ENCODE measurements at regions not wholly inside any gene's neighbourhood (a gene's known extent, or its start where the extent isn't known, plus 50 kb on each side); places are given as distances from the start of the nearest gene placed in this dataset.

DNA sequence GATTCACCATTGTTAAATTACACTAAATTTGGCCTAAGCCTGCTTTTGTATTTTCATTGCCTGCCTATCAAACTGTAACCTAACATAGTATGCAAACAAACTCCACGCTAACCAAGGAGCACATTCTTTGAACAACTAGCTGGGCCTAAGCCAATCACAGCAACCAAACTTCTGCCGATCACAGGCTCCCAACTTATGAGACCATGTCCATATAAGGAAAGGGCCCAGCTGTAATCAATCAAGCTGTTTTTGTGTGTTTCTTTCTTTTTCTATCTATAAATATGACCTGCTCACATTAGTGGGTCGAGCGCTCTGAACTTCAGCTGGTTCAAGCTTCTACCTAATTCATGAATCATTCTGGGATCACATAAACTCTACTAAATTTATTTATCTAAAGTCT lies 473.6 kb downstream of the SI start (continued):
- TF ChIP-seq KLF16 (tag by site-specific recombination; IDR thresholded peaks at IDR 0.05) = no peak
- no peak for TF ChIP-seq ZNF16 (tag by site-specific recombination; IDR thresholded peaks at IDR 0.05; ENCODE audit: low read depth)
- TF ChIP-seq, protein P1, sequence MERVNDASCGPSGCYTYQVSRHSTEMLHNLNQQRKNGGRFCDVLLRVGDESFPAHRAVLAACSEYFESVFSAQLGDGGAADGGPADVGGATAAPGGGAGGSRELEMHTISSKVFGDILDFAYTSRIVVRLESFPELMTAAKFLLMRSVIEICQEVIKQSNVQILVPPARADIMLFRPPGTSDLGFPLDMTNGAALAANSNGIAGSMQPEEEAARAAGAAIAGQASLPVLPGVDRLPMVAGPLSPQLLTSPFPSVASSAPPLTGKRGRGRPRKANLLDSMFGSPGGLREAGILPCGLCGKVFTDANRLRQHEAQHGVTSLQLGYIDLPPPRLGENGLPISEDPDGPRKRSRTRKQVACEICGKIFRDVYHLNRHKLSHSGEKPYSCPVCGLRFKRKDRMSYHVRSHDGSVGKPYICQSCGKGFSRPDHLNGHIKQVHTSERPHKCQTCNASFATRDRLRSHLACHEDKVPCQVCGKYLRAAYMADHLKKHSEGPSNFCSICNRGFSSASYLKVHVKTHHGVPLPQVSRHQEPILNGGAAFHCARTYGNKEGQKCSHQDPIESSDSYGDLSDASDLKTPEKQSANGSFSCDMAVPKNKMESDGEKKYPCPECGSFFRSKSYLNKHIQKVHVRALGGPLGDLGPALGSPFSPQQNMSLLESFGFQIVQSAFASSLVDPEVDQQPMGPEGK (tag by site-specific recombination; IDR thresholded peaks at IDR 0.05) = no peak
- no peak for TF ChIP-seq ZNF560 (tag by site-specific recombination; IDR thresholded peaks at IDR 0.05; ENCODE audit: borderline replicate concordance)

DNA sequence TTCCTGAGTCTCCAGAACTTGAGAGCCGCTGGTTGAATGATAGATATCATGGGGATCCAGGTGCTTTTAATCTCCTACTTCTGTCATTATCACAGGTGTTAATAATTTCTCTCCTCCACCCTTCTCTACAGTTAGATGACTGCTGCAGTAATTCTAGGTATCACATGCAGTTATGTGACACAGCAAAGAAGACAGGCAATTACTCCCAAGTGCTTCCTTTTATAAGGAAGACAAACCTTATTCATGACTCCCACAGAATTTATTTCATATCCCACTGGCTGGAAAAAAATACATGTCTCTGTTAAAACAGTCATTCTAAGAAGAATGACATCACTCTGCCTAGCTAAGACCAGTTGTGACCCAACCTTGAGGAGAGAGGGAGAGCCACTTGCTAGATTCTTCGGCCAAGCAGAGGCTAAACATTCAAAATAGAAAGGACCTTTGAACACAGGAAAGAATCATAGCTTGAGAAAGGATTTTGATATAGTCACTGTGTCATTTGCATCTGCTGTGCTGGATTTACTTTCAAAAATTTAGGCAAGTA lies 500.6 kb downstream of the SI start:
- Histone ChIP-seq H3K27ac (ENCODE audit: extremely low read depth, low read depth, low read length) (no peak overlapping the region), H3K9me3 (ENCODE audit: control insufficient read depth, insufficient read depth, low read depth, low read length) (no peaks in the 10 kb centered on the region), H3K4me1 (ENCODE audit: control insufficient read depth, insufficient read depth, low read length) (no peaks in the 10 kb centered on the region), H3K36me3 (ENCODE audit: control insufficient read depth in 2 of 2, insufficient read depth in 1 of 2, low read length in 2 of 2) (no peaks in the 10 kb centered on the region), H3K4me3 (ENCODE audit: low read depth, low read length) (no peak overlapping the region)
- CTCF ChIA-PET = no interaction called here
- TF ChIP-seq ZNF274 (IDR thresholded peaks at IDR 0.05; ENCODE audit: low read length) (no peak), ZNF274 (tag by site-specific recombination; IDR thresholded peaks at IDR 0.05; ENCODE audit: borderline replicate concordance) (no peak), ZNF585B (tag by site-specific recombination; IDR thresholded peaks at IDR 0.05) (no peak), ZNF114 (tag by site-specific recombination; IDR thresholded peaks at IDR 0.05) (no peak), ZNF335 (tag by site-specific recombination; conservative IDR thresholded peaks at IDR 0.05) (no peak), ZNF510 (tag by site-specific recombination; IDR thresholded peaks at IDR 0.05; ENCODE audit: insufficient replicate concordance) (no peak), ZNF214 (tag by site-specific recombination; IDR thresholded peaks at IDR 0.05; ENCODE audit: borderline replicate concordance) (no peak), ZNF354C (tag by site-specific recombination; IDR thresholded peaks at IDR 0.05; ENCODE audit: borderline replicate concordance, low read depth) (no peak), ZNF514 (tag by site-specific recombination; IDR thresholded peaks at IDR 0.05) (no peak), ZNF785 (tag by site-specific recombination; IDR thresholded peaks at IDR 0.05) (no peak), ZNF670 (tag by site-specific recombination; IDR thresholded peaks at IDR 0.05; ENCODE audit: low read depth) (no peak), TCF7L2 (IDR thresholded peaks at IDR 0.05; ENCODE audit: borderline replicate concordance, low read depth, low read length) (no peak), ZNF155 (tag by site-specific recombination; IDR thresholded peaks at IDR 0.05) (no peak), ZNF561 (tag by site-specific recombination; IDR thresholded peaks at IDR 0.05; ENCODE audit: borderline replicate concordance) (no peak)
- TF ChIP-seq, protein P2, sequence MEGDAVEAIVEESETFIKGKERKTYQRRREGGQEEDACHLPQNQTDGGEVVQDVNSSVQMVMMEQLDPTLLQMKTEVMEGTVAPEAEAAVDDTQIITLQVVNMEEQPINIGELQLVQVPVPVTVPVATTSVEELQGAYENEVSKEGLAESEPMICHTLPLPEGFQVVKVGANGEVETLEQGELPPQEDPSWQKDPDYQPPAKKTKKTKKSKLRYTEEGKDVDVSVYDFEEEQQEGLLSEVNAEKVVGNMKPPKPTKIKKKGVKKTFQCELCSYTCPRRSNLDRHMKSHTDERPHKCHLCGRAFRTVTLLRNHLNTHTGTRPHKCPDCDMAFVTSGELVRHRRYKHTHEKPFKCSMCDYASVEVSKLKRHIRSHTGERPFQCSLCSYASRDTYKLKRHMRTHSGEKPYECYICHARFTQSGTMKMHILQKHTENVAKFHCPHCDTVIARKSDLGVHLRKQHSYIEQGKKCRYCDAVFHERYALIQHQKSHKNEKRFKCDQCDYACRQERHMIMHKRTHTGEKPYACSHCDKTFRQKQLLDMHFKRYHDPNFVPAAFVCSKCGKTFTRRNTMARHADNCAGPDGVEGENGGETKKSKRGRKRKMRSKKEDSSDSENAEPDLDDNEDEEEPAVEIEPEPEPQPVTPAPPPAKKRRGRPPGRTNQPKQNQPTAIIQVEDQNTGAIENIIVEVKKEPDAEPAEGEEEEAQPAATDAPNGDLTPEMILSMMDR (tag by site-specific recombination; IDR thresholded peaks at IDR 0.05) = no peak
- TF ChIP-seq, protein P1 (tag by site-specific recombination; IDR thresholded peaks at IDR 0.05) = no peak
- TF ChIP-seq, protein P3, sequence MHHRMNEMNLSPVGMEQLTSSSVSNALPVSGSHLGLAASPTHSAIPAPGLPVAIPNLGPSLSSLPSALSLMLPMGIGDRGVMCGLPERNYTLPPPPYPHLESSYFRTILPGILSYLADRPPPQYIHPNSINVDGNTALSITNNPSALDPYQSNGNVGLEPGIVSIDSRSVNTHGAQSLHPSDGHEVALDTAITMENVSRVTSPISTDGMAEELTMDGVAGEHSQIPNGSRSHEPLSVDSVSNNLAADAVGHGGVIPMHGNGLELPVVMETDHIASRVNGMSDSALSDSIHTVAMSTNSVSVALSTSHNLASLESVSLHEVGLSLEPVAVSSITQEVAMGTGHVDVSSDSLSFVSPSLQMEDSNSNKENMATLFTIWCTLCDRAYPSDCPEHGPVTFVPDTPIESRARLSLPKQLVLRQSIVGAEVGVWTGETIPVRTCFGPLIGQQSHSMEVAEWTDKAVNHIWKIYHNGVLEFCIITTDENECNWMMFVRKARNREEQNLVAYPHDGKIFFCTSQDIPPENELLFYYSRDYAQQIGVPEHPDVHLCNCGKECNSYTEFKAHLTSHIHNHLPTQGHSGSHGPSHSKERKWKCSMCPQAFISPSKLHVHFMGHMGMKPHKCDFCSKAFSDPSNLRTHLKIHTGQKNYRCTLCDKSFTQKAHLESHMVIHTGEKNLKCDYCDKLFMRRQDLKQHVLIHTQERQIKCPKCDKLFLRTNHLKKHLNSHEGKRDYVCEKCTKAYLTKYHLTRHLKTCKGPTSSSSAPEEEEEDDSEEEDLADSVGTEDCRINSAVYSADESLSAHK (tag by site-specific recombination; IDR thresholded peaks at IDR 0.05) = no peak
- POLR2A ChIA-PET = no interaction called here

Data from HEK293 (cell line).